ENCODE measurements at regions not wholly inside any gene's neighbourhood (a gene's known extent, or its start where the extent isn't known, plus 50 kb on each side); places are given as distances from the start of the nearest gene placed in this dataset.

DNA sequence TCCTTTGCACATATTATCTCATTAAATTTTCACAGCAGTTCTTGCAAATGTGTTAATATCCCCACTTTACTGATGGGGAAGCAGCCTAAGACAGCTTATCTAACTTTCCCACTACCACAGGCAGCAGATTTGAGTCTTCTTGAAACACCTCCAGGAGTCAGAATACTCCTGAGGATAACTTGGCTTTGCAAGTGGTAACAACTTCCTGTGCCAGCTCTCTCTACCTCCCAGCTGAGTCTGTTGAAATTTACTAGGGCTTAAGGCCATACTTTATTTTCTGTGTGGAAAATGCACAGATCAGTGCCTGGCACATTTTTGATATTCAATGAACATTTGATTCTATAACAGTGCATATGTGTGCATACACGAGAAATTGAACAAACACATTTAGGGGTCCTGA is 136.1 kb upstream of the COBL start:
- Histone ChIP-seq H2BK12ac (ENCODE audit: low read depth, low read length) (peak overlapping the region; percentile 33; the same call in 1 of the 2 replicates), H3K36me3 (ENCODE audit: control insufficient read depth in 2 of 4, insufficient read depth in 4 of 4, low read length in 3 of 4) (no peaks in the 10 kb centered on the region), H3K4ac (replicated peaks; ENCODE audit: insufficient read length, low read depth, low read length) (no peak overlapping the region), H3K56ac (replicated peaks; ENCODE audit: insufficient read length, low read depth, low read length) (no peak overlapping the region), H3K4me1 (replicated peaks in 1 of 4; ENCODE audit: control insufficient read depth in 3 of 4, insufficient read depth in 4 of 4, low read length in 3 of 4) (peaks cover 0 to 14% (median 7%) of the 10 kb centered on the region in 4 experiments; a peak in 5 of 7 replicates), H3K4me3 (ENCODE audit: extremely low read depth in 1 of 4, insufficient read depth in 2 of 4, low read depth in 3 of 4, low read length in 4 of 4) (no peak overlapping the region), H2AK5ac (ENCODE audit: low read depth, low read length) (no peak overlapping the region; the same call in 1 of the 2 replicates), H4K20me1 (replicated peaks in 1 of 2; ENCODE audit: control insufficient read depth in 1 of 2, insufficient read depth in 2 of 2, low read length in 2 of 2) (no peaks in the 10 kb centered on the region), H4K8ac (ENCODE audit: extremely low read depth, insufficient read depth, low read length) (no peak overlapping the region), H4K91ac (replicated peaks; ENCODE audit: insufficient read length, low read length) (no peak overlapping the region), H2BK120ac (replicated peaks; ENCODE audit: low read depth, low read length) (peak overlapping the region; percentile 28), H2AFZ (ENCODE audit: low read length) (no peak overlapping the region), H3K27ac (ENCODE audit: low read depth, low read length) (no peak overlapping the region), H3K23me2 (ENCODE audit: low read depth, low read length) (no peaks in the 10 kb centered on the region), H2BK20ac (ENCODE audit: low read length) (peak overlapping the region; percentile 87; the same call in 1 of the 2 replicates), H2BK5ac (ENCODE audit: low read depth, low read length) (no peak overlapping the region), H3K9ac (replicated peaks in 1 of 4; ENCODE audit: extremely low read depth in 1 of 4, low read depth in 3 of 4, low read length in 3 of 4) (no peak overlapping the region), H3K18ac (ENCODE audit: extremely low read depth, low read length) (no peak overlapping the region), H3K23ac (ENCODE audit: insufficient read length) (no peak overlapping the region), H4K5ac (ENCODE audit: insufficient read length, low read depth, low read length) (no peak overlapping the region), H3K79me1 (ENCODE audit: low read depth, low read length) (no peaks in the 10 kb centered on the region), H3K14ac (ENCODE audit: insufficient read length) (no peak overlapping the region), H2BK15ac (ENCODE audit: low read length) (0 out of 2 replicates have a peak overlapping the region, but pooled peaks have one; percentile 61), H3K4me2 (ENCODE audit: insufficient read depth in 1 of 2, low read depth in 2 of 2, low read length in 2 of 2) (no peak overlapping the region), H3K27me3 (replicated peaks in 1 of 4; ENCODE audit: control insufficient read depth in 3 of 4, extremely low read depth in 1 of 4, insufficient read depth in 3 of 4, low read length in 3 of 4) (peaks cover 0 to 9% (median 6%) of the 10 kb centered on the region in 4 experiments; a peak in 3 of 7 replicates), H3K79me2 (ENCODE audit: control insufficient read depth in 1 of 2, insufficient read depth in 2 of 2, low read length in 2 of 2) (no peaks in the 10 kb centered on the region), H3K9me3 (ENCODE audit: insufficient read depth in 2 of 2, low read depth in 1 of 2, low read length in 1 of 2) (no peaks in the 10 kb centered on the region)
- TF ChIP-seq RFX5 (IDR thresholded peaks at IDR 0.05; ENCODE audit: borderline replicate concordance, low read depth, low read length) (no peak), SIRT6 (IDR thresholded peaks at IDR 0.05; ENCODE audit: low read length) (no peak), CBX8 (IDR thresholded peaks at IDR 0.05; ENCODE audit: borderline replicate concordance, low read depth, low read length) (no peak), BCL11A (IDR thresholded peaks at IDR 0.05; ENCODE audit: low read depth in 2 of 2, low read length in 2 of 2) (no peak), USF2 (IDR thresholded peaks at IDR 0.05; ENCODE audit: low read length) (no peak), NRF1 (IDR thresholded peaks at IDR 0.05; ENCODE audit: low read depth, low read length) (no peak), CBX5 (IDR thresholded peaks at IDR 0.05; ENCODE audit: low read depth, low read length) (no peak), TBP (IDR thresholded peaks at IDR 0.05; ENCODE audit: low read depth, low read length) (no peak), GABPA (IDR thresholded peaks at IDR 0.05; ENCODE audit: borderline replicate concordance, insufficient read depth, low read length) (no peak), SAP30 (IDR thresholded peaks at IDR 0.05; ENCODE audit: insufficient read depth, insufficient replicate concordance, low read length) (no peak)
- FAIRE-seq (no peak), DNase-seq (ENCODE audit: low read depth in 1 of 2, low spot score in 2 of 2) (no peak)
- WGBS, 2 experiments (ENCODE audit: extremely low coverage in 1 of 2, insufficient coverage in 1 of 2, insufficient read length in 1 of 2, insufficient replicate concordance in 2 of 2, low coverage in 1 of 2, low lambda C conversion rate in 2 of 2, missing lambda C conversion rate in 1 of 2), result 92% methylated on average over 1 of the region's 1 CpG; no CpG with 5 or more reads in 1 of the 2 experiments
- ChIA-PET POLR2A (ENCODE audit: partially characterized antibody) (interaction anchor here (0.5 kb wide), 1 partner anchor 20 kb away, joined by 3 read pairs; no protein-coding TSS in a partner anchor), CTCF (ENCODE audit: partially characterized antibody) (interaction anchor here (0.8 to 1.9 kb wide), 4 partner anchors 10 to 279 kb away, joined by 3 to 5 read pairs (median 4); no protein-coding TSS in a partner anchor)

All from H1 (cell line).